SK-N-SH (cell line): ENCODE measurements at regions not wholly inside any gene's neighbourhood (a gene's known extent, or its start where the extent isn't known, plus 50 kb on each side); places are given as distances from the start of the nearest gene placed in this dataset.

ENCODE experiments used
- CTCF ChIA-PET: fragments of 300-600, 350-600 bp; formaldehyde crosslinking; extraction: SDS; loops from one replicate; lab custom pipeline; 2021; lab: Yijun Ruan, JAX
- POLR2A ChIA-PET: fragments of 350-600 bp; sonication (Branson Sonifier 250); formaldehyde crosslinking; extraction: SDS; loops from one replicate; lab custom pipeline; 2020; ENCODE audit warnings: antibody characterized with exemption, inconsistent platforms; lab: Yijun Ruan, JAX
- DNase-seq: peaks from one replicate; pipeline ENCODE4 v3.0.0; 2012
- H2AFZ ChIP-seq: fragments of 200-600 bp; sonication (generic); 2 replicates; pipeline ENCODE4 v1.8.1; 2016; ENCODE audit warnings: antibody characterized with exemption, mild to moderate bottlenecking, low read depth
- H3F3A ChIP-seq: fragments of 200-600 bp; sonication (generic); replicated peaks from 2 replicates; pipeline ENCODE3; 2016; ENCODE audit warnings: antibody characterized with exemption, mild to moderate bottlenecking; ENCODE audit not compliant: insufficient read depth
- H3K27ac ChIP-seq, 2 experiments: fragments of 200-500 bp in 1 of 2; fragments of 200-600 bp in 1 of 2; sonication (Bioruptor generic) in 1 of 2; sonication (generic), shearing (Covaris generic) in 1 of 2; 2 replicates each; pipeline versions ENCODE4 v1.5.1 to v1.6.1; 2014 to 2016; ENCODE audit warnings: low read depth in 2 of 2, inconsistent platforms in 1 of 2, low read length in 1 of 2, mild to moderate bottlenecking in 1 of 2, mixed read lengths in 1 of 2
- H3K27me3 ChIP-seq: fragments of 200-600 bp; sonication (generic), shearing (Covaris generic); 2 replicates; pipeline ENCODE4 v1.6.1; 2016; ENCODE audit warnings: mixed run types; ENCODE audit not compliant: insufficient read depth
- H3K36me3 ChIP-seq, 2 experiments: fragments of 200-500 bp in 1 of 2; fragments of 200-600 bp in 1 of 2; sonication (Bioruptor generic) in 1 of 2; sonication (generic) in 1 of 2; replicated peaks in 1 of 2; 2 replicates each; pipeline versions ENCODE3 to v1.5.1; 2014 to 2016; ENCODE audit warnings: low read length in 1 of 2, mild to moderate bottlenecking in 1 of 2; ENCODE audit not compliant: insufficient read depth in 2 of 2, control insufficient read depth in 1 of 2
- H3K4me1 ChIP-seq, 2 experiments: fragments of 200-500 bp in 1 of 2; fragments of 200-600 bp in 1 of 2; sonication (Bioruptor generic) in 1 of 2; sonication (generic), shearing (Covaris generic) in 1 of 2; 2 replicates each; pipeline versions ENCODE4 v1.5.1 to v1.6.1; 2014 to 2016; ENCODE audit warnings: low read depth in 1 of 2, low read length in 1 of 2, mixed run types in 1 of 2; ENCODE audit not compliant: insufficient read depth in 2 of 2, control insufficient read depth in 1 of 2
- H3K4me2 ChIP-seq: fragments of 200-600 bp; sonication (generic), shearing (Covaris generic); 2 replicates; pipeline ENCODE4 v1.6.1; 2017; ENCODE audit warnings: mixed run types
- H3K4me3 ChIP-seq, 2 experiments: fragments of 200-500 bp in 1 of 2; fragments of 200-600 bp in 1 of 2; sonication (Bioruptor generic) in 1 of 2; sonication (generic), shearing (Covaris generic) in 1 of 2; 2 replicates each; pipeline versions ENCODE4 v1.5.1 to v1.8.1; 2014 to 2016; ENCODE audit warnings: low read depth in 2 of 2, inconsistent platforms in 1 of 2, low read length in 1 of 2, mild to moderate bottlenecking in 1 of 2, mixed read lengths in 1 of 2, moderate library complexity in 1 of 2
- H3K79me2 ChIP-seq: fragments of 200-600 bp; sonication (generic); 2 replicates; pipeline ENCODE4 v1.8.1; 2017; ENCODE audit warnings: mild to moderate bottlenecking; ENCODE audit not compliant: insufficient read depth
- H3K9ac ChIP-seq: fragments of 200-600 bp; sonication (generic); 2 replicates; pipeline ENCODE4 v1.6.1; 2017; ENCODE audit warnings: mixed run types
- H3K9me2 ChIP-seq: fragments of 200-600 bp; sonication (generic); 2 replicates; pipeline ENCODE4 v1.6.1; 2017; ENCODE audit warnings: mixed run types
- H3K9me3 ChIP-seq: fragments of 200-600 bp; sonication (generic); 2 replicates; pipeline ENCODE4 v1.6.1; 2017; ENCODE audit warnings: mixed run types, mild to moderate bottlenecking, moderate library complexity
- H4K20me1 ChIP-seq: fragments of 200-600 bp; sonication (generic); 2 replicates; pipeline ENCODE4 v1.6.1; 2017; ENCODE audit warnings: mild to moderate bottlenecking, mixed run types; ENCODE audit not compliant: insufficient read depth
- ELF1 ChIP-seq: IDR thresholded peaks from 2 replicates; pipeline ENCODE4 v1.4.0; 2012
- FOXJ3 ChIP-seq: sonication (generic); formaldehyde crosslinking; IDR thresholded peaks from 2 replicates; pipeline ENCODE4 v1.5.1; 2020; ENCODE audit warnings: mild to moderate bottlenecking, missing genetic modification reagents
- GABPA ChIP-seq: IDR thresholded peaks from 2 replicates; pipeline ENCODE4 v1.4.0; 2012; ENCODE audit warnings: low read depth, mild to moderate bottlenecking
- JUND ChIP-seq: IDR thresholded peaks from 2 replicates; pipeline ENCODE4 v1.4.0; 2012
- MEF2A ChIP-seq: IDR thresholded peaks from 2 replicates; pipeline ENCODE4 v1.4.0; 2012; ENCODE audit warnings: low read depth, borderline replicate concordance
- MXI1 ChIP-seq: IDR thresholded peaks from 2 replicates; pipeline ENCODE4 v1.6.1; 2012; ENCODE audit warnings: mild to moderate bottlenecking, low read depth, low read length, improper control_type of control experiment
- NRF1 ChIP-seq: IDR thresholded peaks from 2 replicates; pipeline ENCODE4 v1.6.1; 2012; ENCODE audit warnings: low read depth, mild to moderate bottlenecking, low read length
- RAD21 ChIP-seq: IDR thresholded peaks from 2 replicates; pipeline ENCODE4 v1.6.1; 2012; ENCODE audit warnings: mild to moderate bottlenecking, low read length
- RXRA ChIP-seq: IDR thresholded peaks from 2 replicates; pipeline ENCODE4 v1.4.0; 2012; ENCODE audit warnings: low read depth, mild to moderate bottlenecking, borderline replicate concordance
- SIN3A ChIP-seq: IDR thresholded peaks from 2 replicates; pipeline ENCODE4 v1.6.1; 2012; ENCODE audit warnings: low read depth, mild to moderate bottlenecking, low read length, moderate library complexity, borderline replicate concordance
- SMC3 ChIP-seq: IDR thresholded peaks from 2 replicates; pipeline ENCODE4 v1.6.1; 2012; ENCODE audit warnings: low read depth, low read length, improper control_type of control experiment
- TCF12 ChIP-seq: IDR thresholded peaks from 2 replicates; pipeline ENCODE4 v1.4.0; 2012
- TEAD4 ChIP-seq: IDR thresholded peaks from 2 replicates; pipeline ENCODE4 v1.4.0; 2012; ENCODE audit warnings: mild to moderate bottlenecking, borderline replicate concordance; ENCODE audit not compliant: insufficient read depth
- YY1 ChIP-seq: IDR thresholded peaks from 2 replicates; pipeline ENCODE4 v1.4.0; 2012; ENCODE audit warnings: low read depth, mild to moderate bottlenecking
- TF ChIP-seq, protein P1 (sequence below): fragments of 150-350 bp; IDR thresholded peaks from 2 replicates; pipeline ENCODE4 v1.6.1; 2016; ENCODE audit warnings: mild to moderate bottlenecking, low read depth, low read length
- TF ChIP-seq, protein P2 (sequence below): fragments of 150-350 bp; IDR thresholded peaks from 2 replicates; pipeline ENCODE4 v1.6.1; 2017; ENCODE audit warnings: antibody characterized with exemption, low read length, low read depth, borderline replicate concordance
- TF ChIP-seq, protein P3 (sequence below): fragments of 200-600 bp; sonication (generic); IDR thresholded peaks from 2 replicates; pipeline ENCODE4 v1.6.1; 2017; ENCODE audit warnings: antibody characterized with exemption, mild to moderate bottlenecking, moderate library complexity
- TF ChIP-seq, protein P4 (sequence below): IDR thresholded peaks from 2 replicates; pipeline ENCODE4; 2012
- TF ChIP-seq, protein P5 (sequence below): IDR thresholded peaks from 2 replicates; pipeline ENCODE4 v1.4.0; 2012; ENCODE audit warnings: low read depth, borderline replicate concordance

DNA sequence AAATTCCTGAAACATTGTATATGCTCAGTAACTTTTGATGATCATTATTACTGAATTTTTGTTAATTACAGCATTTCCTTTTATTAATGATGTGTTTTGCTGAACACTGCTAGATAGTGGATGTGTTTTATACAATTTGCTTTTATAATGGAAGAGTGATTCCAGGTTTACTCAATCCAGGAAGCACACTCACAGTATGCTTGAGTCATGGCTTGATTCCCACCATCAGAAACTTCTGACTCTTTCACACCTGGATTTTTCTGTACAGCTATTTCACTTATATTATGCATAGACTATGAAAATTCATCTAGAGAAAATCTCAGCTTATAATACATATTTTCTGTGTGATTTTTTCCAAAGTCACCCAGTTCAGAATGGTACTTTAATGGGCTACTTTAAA, 1040.9 kb downstream of the GRM8 start:
- TF ChIP-seq, protein P1, sequence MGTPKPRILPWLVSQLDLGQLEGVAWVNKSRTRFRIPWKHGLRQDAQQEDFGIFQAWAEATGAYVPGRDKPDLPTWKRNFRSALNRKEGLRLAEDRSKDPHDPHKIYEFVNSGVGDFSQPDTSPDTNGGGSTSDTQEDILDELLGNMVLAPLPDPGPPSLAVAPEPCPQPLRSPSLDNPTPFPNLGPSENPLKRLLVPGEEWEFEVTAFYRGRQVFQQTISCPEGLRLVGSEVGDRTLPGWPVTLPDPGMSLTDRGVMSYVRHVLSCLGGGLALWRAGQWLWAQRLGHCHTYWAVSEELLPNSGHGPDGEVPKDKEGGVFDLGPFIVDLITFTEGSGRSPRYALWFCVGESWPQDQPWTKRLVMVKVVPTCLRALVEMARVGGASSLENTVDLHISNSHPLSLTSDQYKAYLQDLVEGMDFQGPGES, result no peak
- TF ChIP-seq RAD21 (no peak), MEF2A (no peak), FOXJ3 (CRISPR knock-in tag) (no peak), SIN3A (no peak), MXI1 (no peak), TEAD4 (no peak), RXRA (no peak), TCF12 (no peak), NRF1 (no peak), SMC3 (no peak)
- TF ChIP-seq, protein P2, sequence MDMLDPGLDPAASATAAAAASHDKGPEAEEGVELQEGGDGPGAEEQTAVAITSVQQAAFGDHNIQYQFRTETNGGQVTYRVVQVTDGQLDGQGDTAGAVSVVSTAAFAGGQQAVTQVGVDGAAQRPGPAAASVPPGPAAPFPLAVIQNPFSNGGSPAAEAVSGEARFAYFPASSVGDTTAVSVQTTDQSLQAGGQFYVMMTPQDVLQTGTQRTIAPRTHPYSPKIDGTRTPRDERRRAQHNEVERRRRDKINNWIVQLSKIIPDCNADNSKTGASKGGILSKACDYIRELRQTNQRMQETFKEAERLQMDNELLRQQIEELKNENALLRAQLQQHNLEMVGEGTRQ, result no peak
- TF ChIP-seq, protein P3, sequence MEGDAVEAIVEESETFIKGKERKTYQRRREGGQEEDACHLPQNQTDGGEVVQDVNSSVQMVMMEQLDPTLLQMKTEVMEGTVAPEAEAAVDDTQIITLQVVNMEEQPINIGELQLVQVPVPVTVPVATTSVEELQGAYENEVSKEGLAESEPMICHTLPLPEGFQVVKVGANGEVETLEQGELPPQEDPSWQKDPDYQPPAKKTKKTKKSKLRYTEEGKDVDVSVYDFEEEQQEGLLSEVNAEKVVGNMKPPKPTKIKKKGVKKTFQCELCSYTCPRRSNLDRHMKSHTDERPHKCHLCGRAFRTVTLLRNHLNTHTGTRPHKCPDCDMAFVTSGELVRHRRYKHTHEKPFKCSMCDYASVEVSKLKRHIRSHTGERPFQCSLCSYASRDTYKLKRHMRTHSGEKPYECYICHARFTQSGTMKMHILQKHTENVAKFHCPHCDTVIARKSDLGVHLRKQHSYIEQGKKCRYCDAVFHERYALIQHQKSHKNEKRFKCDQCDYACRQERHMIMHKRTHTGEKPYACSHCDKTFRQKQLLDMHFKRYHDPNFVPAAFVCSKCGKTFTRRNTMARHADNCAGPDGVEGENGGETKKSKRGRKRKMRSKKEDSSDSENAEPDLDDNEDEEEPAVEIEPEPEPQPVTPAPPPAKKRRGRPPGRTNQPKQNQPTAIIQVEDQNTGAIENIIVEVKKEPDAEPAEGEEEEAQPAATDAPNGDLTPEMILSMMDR, result no peak
- TF ChIP-seq, protein P4, sequence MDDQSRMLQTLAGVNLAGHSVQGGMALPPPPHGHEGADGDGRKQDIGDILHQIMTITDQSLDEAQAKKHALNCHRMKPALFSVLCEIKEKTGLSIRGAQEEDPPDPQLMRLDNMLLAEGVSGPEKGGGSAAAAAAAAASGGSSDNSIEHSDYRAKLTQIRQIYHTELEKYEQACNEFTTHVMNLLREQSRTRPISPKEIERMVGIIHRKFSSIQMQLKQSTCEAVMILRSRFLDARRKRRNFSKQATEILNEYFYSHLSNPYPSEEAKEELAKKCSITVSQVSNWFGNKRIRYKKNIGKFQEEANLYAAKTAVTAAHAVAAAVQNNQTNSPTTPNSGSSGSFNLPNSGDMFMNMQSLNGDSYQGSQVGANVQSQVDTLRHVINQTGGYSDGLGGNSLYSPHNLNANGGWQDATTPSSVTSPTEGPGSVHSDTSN, result no peak
- no peak for DNase-seq
- H3K4me3 ChIP-seq, result no peak overlapping the region
- no peaks in the 10 kb centered on the region for H3K36me3 ChIP-seq
- H3F3A ChIP-seq, result no peaks in the 10 kb centered on the region
- H3K9me2 ChIP-seq, result no peaks in the 10 kb centered on the region
- H3K9me3 ChIP-seq, result no peaks in the 10 kb centered on the region
- no peak overlapping the region for H2AFZ ChIP-seq
- H3K4me1 ChIP-seq, result no peaks in the 10 kb centered on the region
- H3K27ac ChIP-seq, result no peak overlapping the region
- no peaks in the 10 kb centered on the region for H4K20me1 ChIP-seq
- H3K4me2 ChIP-seq, result no peak overlapping the region
- ChIA-PET CTCF (interaction anchor here (1.6 kb wide), 1 partner anchor 24 kb away, joined by 4 read pairs; no protein-coding TSS in a partner anchor), POLR2A (no interaction called here)
- no peaks in the 10 kb centered on the region for H3K27me3 ChIP-seq
- no peaks in the 10 kb centered on the region for H3K79me2 ChIP-seq
- H3K9ac ChIP-seq, result no peak overlapping the region

DNA sequence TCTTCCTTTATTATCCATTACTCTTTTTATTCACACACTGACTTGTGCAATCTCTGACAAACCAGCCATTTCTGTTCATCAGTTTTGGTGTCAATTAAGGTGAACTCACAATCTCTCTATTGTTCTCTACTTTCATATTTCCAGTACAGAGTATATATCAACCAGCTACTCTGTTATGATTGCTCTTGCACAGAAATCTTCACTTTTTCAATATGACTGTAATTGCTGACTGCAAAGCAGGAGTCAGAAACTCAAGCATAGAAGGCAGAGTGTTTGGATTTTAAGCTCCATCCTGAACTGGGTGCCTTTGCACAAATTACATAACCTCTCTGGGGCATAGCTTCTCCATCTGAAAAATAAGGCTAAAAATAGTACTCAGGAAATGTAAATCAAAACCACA, 1042.0 kb downstream of the GRM8 start:
- no peak overlapping the region for H3K9ac ChIP-seq
- H2AFZ ChIP-seq, result no peak overlapping the region
- ChIA-PET POLR2A (no interaction called here), CTCF (no interaction called here)
- H3K36me3 ChIP-seq, result no peaks in the 10 kb centered on the region
- no peaks in the 10 kb centered on the region for H3K4me1 ChIP-seq
- no peaks in the 10 kb centered on the region for H3F3A ChIP-seq
- no peaks in the 10 kb centered on the region for H3K27me3 ChIP-seq
- H4K20me1 ChIP-seq, result no peaks in the 10 kb centered on the region
- no peaks in the 10 kb centered on the region for H3K9me2 ChIP-seq
- H3K27ac ChIP-seq, result no peak overlapping the region
- no peak overlapping the region for H3K4me2 ChIP-seq
- no peak overlapping the region for H3K4me3 ChIP-seq
- no peaks in the 10 kb centered on the region for H3K79me2 ChIP-seq
- no peak for DNase-seq
- H3K9me3 ChIP-seq, result no peaks in the 10 kb centered on the region
- TF ChIP-seq NRF1 (no peak), SMC3 (no peak), SIN3A (no peak), MEF2A (no peak), GABPA (no peak), ELF1 (no peak), YY1 (no peak), JUND (no peak)
- TF ChIP-seq, protein P5, sequence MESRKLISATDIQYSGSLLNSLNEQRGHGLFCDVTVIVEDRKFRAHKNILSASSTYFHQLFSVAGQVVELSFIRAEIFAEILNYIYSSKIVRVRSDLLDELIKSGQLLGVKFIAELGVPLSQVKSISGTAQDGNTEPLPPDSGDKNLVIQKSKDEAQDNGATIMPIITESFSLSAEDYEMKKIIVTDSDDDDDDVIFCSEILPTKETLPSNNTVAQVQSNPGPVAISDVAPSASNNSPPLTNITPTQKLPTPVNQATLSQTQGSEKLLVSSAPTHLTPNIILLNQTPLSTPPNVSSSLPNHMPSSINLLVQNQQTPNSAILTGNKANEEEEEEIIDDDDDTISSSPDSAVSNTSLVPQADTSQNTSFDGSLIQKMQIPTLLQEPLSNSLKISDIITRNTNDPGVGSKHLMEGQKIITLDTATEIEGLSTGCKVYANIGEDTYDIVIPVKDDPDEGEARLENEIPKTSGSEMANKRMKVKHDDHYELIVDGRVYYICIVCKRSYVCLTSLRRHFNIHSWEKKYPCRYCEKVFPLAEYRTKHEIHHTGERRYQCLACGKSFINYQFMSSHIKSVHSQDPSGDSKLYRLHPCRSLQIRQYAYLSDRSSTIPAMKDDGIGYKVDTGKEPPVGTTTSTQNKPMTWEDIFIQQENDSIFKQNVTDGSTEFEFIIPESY, result no peak
- TF ChIP-seq, protein P2, result no peak
